Choroid plexus epithelial cell (primary cell): ENCODE measurements at regions not wholly inside any gene's neighbourhood (a gene's known extent, or its start where the extent isn't known, plus 50 kb on each side); places are given as distances from the start of the nearest gene placed in this dataset.

Experiments
- DNase-seq: peaks from one replicate; pipeline ENCODE4 v3.0.0-alpha.2; 2010; ENCODE audit warnings: low read depth
- H3K4me3 ChIP-seq: 2 replicates; pipeline ENCODE4 v1.5.1; 2011; ENCODE audit warnings: low read depth, mild to moderate bottlenecking, control low read depth, low read length, moderate library complexity
- CTCF ChIP-seq: conservative IDR thresholded peaks from 2 replicates; pipeline ENCODE4 v1.5.1; 2011; ENCODE audit warnings: low read depth, mild to moderate bottlenecking, control low read depth, inconsistent platforms, low read length, moderate library complexity

GRCh38 chr4:155524926-155525455 is 141.7 kb upstream of the GUCY1A1 start:
- no peak for TF ChIP-seq CTCF
- DNase-seq: no peak

GRCh38 chr4:155523358-155523757 is 143.3 kb upstream of the GUCY1A1 start:
- H3K4me3 ChIP-seq: no peak overlapping the region
- TF ChIP-seq CTCF: no peak
- no peak for DNase-seq

More at GRCh38 chr4:155524926-155525455, 141.7 kb upstream of the GUCY1A1 start:
- H3K4me3 ChIP-seq: no peak overlapping the region

GRCh38 chr4:155522201-155522600 is 144.4 kb upstream of the GUCY1A1 start:
- TF ChIP-seq CTCF: no peak
- H3K4me3 ChIP-seq: no peak overlapping the region
- peak; percentile 8 for DNase-seq

GRCh38 chr4:155521382-155521781 is 144.6 kb upstream of the MAP9 start:
- no peak overlapping the region for H3K4me3 ChIP-seq
- no peak for DNase-seq
- TF ChIP-seq CTCF: no peak

GRCh38 chr4:155515444-155516075 is 138.8 kb upstream of the MAP9 start:
- no peak overlapping the region for H3K4me3 ChIP-seq
- no peak for DNase-seq
- TF ChIP-seq CTCF: no peak

- TF ChIP-seq CTCF: no peak
- H3K4me3 ChIP-seq: no peak overlapping the region
- no peak for DNase-seq
Observed at GRCh38 chr4:155514628-155515027, 137.9 kb upstream of the MAP9 start.

- no peak for TF ChIP-seq CTCF
- no peak for DNase-seq
- H3K4me3 ChIP-seq: no peak overlapping the region
Observed at GRCh38 chr4:155512817-155513216, 136.1 kb upstream of the MAP9 start.
